ENCODE measurements at regions not wholly inside any gene's neighbourhood (a gene's known extent, or its start where the extent isn't known, plus 50 kb on each side); places are given as distances from the start of the nearest gene placed in this dataset.

GRCh38 chr13:44158098-44158521 is 215.5 kb upstream of the SERP2 start:
- peak; percentile 14 to 48 for DNase-seq

GRCh38 chr13:44158881-44159632 is 214.6 kb upstream of the SERP2 start:
- H3K4me1 ChIP-seq, result no peaks in the 10 kb centered on the region

More at GRCh38 chr13:44158098-44158521, 215.5 kb upstream of the SERP2 start:
- no peaks in the 10 kb centered on the region for H3K9me3 ChIP-seq (replicated peaks)
- no peak overlapping the region for H3K27ac ChIP-seq
- no peaks in the 10 kb centered on the region for H3K4me1 ChIP-seq
- no peaks in the 10 kb centered on the region for H3K36me3 ChIP-seq
- no peak overlapping the region for H3K4me3 ChIP-seq
- H3K27me3 ChIP-seq, result no peaks in the 10 kb centered on the region

GRCh38 chr13:44159633-44160279 is 213.9 kb upstream of the SERP2 start:
- H3K27me3 ChIP-seq, result no peaks in the 10 kb centered on the region
- H3K4me3 ChIP-seq, result no peak overlapping the region
- H3K9me3 ChIP-seq (replicated peaks), result no peaks in the 10 kb centered on the region
- no peak overlapping the region for H3K27ac ChIP-seq
- H3K4me1 ChIP-seq, result no peaks in the 10 kb centered on the region
- H3K36me3 ChIP-seq, result no peaks in the 10 kb centered on the region
- no peak for DNase-seq

More at GRCh38 chr13:44158881-44159632, 214.6 kb upstream of the SERP2 start:
- H3K36me3 ChIP-seq, result no peaks in the 10 kb centered on the region
- H3K9me3 ChIP-seq (replicated peaks), result no peaks in the 10 kb centered on the region
- no peak for DNase-seq
- H3K4me3 ChIP-seq, result no peak overlapping the region
- H3K27me3 ChIP-seq, result no peaks in the 10 kb centered on the region
- no peak overlapping the region for H3K27ac ChIP-seq

GRCh38 chr13:44160591-44161191 is 212.9 kb upstream of the SERP2 start:
- H3K4me1 ChIP-seq, result no peaks in the 10 kb centered on the region
- no peaks in the 10 kb centered on the region for H3K36me3 ChIP-seq
- H3K27ac ChIP-seq, result no peak overlapping the region
- H3K4me3 ChIP-seq, result no peak overlapping the region
- no peak for DNase-seq
- H3K9me3 ChIP-seq (replicated peaks), result no peaks in the 10 kb centered on the region
- no peaks in the 10 kb centered on the region for H3K27me3 ChIP-seq

- Histone ChIP-seq H3K27ac (no peak overlapping the region), H3K27me3 (no peaks in the 10 kb centered on the region), H3K4me3 (no peak overlapping the region), H3K36me3 (no peaks in the 10 kb centered on the region), H3K9me3 (replicated peaks) (no peaks in the 10 kb centered on the region), H3K4me1 (no peaks in the 10 kb centered on the region)
- DNase-seq, result no peak
Observed at GRCh38 chr13:44163108-44163507, 210.5 kb upstream of the SERP2 start.

- Histone ChIP-seq H3K36me3 (no peaks in the 10 kb centered on the region), H3K4me1 (no peaks in the 10 kb centered on the region), H3K27ac (no peak overlapping the region), H3K4me3 (no peak overlapping the region), H3K27me3 (no peaks in the 10 kb centered on the region; the same call in 1 of the 2 replicates), H3K9me3 (replicated peaks) (no peaks in the 10 kb centered on the region)
- no peak for DNase-seq
Observed at GRCh38 chr13:44165221-44165888, 208.3 kb upstream of the SERP2 start.

GRCh38 chr13:44165889-44166496 is 207.6 kb upstream of the SERP2 start:
- no peak for DNase-seq
- Histone ChIP-seq H3K27ac (no peak overlapping the region), H3K4me1 (no peaks in the 10 kb centered on the region), H3K9me3 (replicated peaks) (no peaks in the 10 kb centered on the region), H3K36me3 (no peaks in the 10 kb centered on the region), H3K4me3 (no peak overlapping the region), H3K27me3 (no peaks in the 10 kb centered on the region; the same call in 1 of the 2 replicates)

- Histone ChIP-seq H3K9me3 (replicated peaks) (no peaks in the 10 kb centered on the region), H3K4me3 (no peak overlapping the region), H3K27me3 (no peaks in the 10 kb centered on the region; the same call in 1 of the 2 replicates), H3K4me1 (no peaks in the 10 kb centered on the region), H3K27ac (no peak overlapping the region), H3K36me3 (no peaks in the 10 kb centered on the region)
- no peak for DNase-seq
Observed at GRCh38 chr13:44169018-44169911, 204.4 kb upstream of the SERP2 start.

- H3K9me3 ChIP-seq (replicated peaks), result no peaks in the 10 kb centered on the region
- H3K27me3 ChIP-seq, result no peaks in the 10 kb centered on the region; the same call in 1 of the 2 replicates
- H3K27ac ChIP-seq, result no peak overlapping the region
- H3K36me3 ChIP-seq, result no peaks in the 10 kb centered on the region
- no peaks in the 10 kb centered on the region for H3K4me1 ChIP-seq
- H3K4me3 ChIP-seq, result no peak overlapping the region
- no peak for DNase-seq
Observed at GRCh38 chr13:44170731-44171130, 202.9 kb upstream of the SERP2 start.

- no peaks in the 10 kb centered on the region; the same call in 1 of the 2 replicates for H3K27me3 ChIP-seq
- H3K4me1 ChIP-seq, result no peaks in the 10 kb centered on the region
- no peak overlapping the region for H3K27ac ChIP-seq
- no peak for DNase-seq
- H3K9me3 ChIP-seq (replicated peaks), result no peaks in the 10 kb centered on the region
- H3K4me3 ChIP-seq, result no peak overlapping the region
- no peaks in the 10 kb centered on the region for H3K36me3 ChIP-seq
Observed at GRCh38 chr13:44171156-44171555, 202.5 kb upstream of the SERP2 start.

GRCh38 chr13:44171861-44172260 is 201.8 kb upstream of the SERP2 start:
- Histone ChIP-seq H3K9me3 (replicated peaks) (no peaks in the 10 kb centered on the region), H3K36me3 (no peaks in the 10 kb centered on the region), H3K27me3 (no peaks in the 10 kb centered on the region; the same call in 1 of the 2 replicates), H3K4me3 (no peak overlapping the region), H3K4me1 (no peaks in the 10 kb centered on the region), H3K27ac (no peak overlapping the region)
- DNase-seq, result no peak

- H3K4me1 ChIP-seq, result no peaks in the 10 kb centered on the region
- H3K27me3 ChIP-seq, result no peaks in the 10 kb centered on the region; the same call in 1 of the 2 replicates
- no peak overlapping the region for H3K4me3 ChIP-seq
- H3K9me3 ChIP-seq (replicated peaks), result no peaks in the 10 kb centered on the region
- no peaks in the 10 kb centered on the region for H3K36me3 ChIP-seq
- peak in 1 of 2 experiments; percentile 21 for DNase-seq
- H3K27ac ChIP-seq, result no peak overlapping the region
Observed at GRCh38 chr13:44172281-44172810, 201.3 kb upstream of the SERP2 start.

GRCh38 chr13:44174769-44175425 is 198.7 kb upstream of the SERP2 start:
- no peak overlapping the region for H3K4me3 ChIP-seq
- H3K9me3 ChIP-seq (replicated peaks), result no peaks in the 10 kb centered on the region
- no peak for DNase-seq
- H3K27me3 ChIP-seq, result no peaks in the 10 kb centered on the region; the same call in 1 of the 2 replicates
- H3K4me1 ChIP-seq, result no peaks in the 10 kb centered on the region
- no peaks in the 10 kb centered on the region for H3K36me3 ChIP-seq
- H3K27ac ChIP-seq, result no peak overlapping the region

Measured in SJCRH30 (cell line).